Endodermal cell (in vitro differentiated cells): ENCODE measurements at regions not wholly inside any gene's neighbourhood (a gene's known extent, or its start where the extent isn't known, plus 50 kb on each side); places are given as distances from the start of the nearest gene placed in this dataset.

ENCODE experiments used
- DNase-seq: peaks from one replicate; pipeline ENCODE4 v3.0.0-alpha.2; 2017
- H3K27ac ChIP-seq: 2 replicates; pipeline ENCODE4 v1.5.1; 2013; ENCODE audit warnings: mild to moderate bottlenecking, low read depth, low read length, moderate library complexity
- H3K27me3 ChIP-seq: 2 replicates; pipeline ENCODE4 v1.6.1; 2013; ENCODE audit warnings: mild to moderate bottlenecking, low read length, moderate library complexity; ENCODE audit not compliant: insufficient read depth, control insufficient read depth, poor library complexity, severe bottlenecking
- H3K36me3 ChIP-seq: 2 replicates; pipeline ENCODE4 v1.7.0; 2013; ENCODE audit warnings: mild to moderate bottlenecking, low read length, moderate library complexity; ENCODE audit not compliant: control insufficient read depth, insufficient read depth
- H3K4me1 ChIP-seq: one replicate; pipeline ENCODE4 v1.7.0; 2013; ENCODE audit warnings: low read length; ENCODE audit not compliant: control insufficient read depth, insufficient read depth
- H3K4me3 ChIP-seq: 2 replicates; pipeline ENCODE4 v1.5.1; 2013; ENCODE audit warnings: mild to moderate bottlenecking, low read length, moderate library complexity
- H3K9ac ChIP-seq: 2 replicates; pipeline ENCODE4 v1.6.1; 2013; ENCODE audit warnings: mild to moderate bottlenecking, low read length, moderate library complexity; ENCODE audit not compliant: poor library complexity, severe bottlenecking; ENCODE audit errors: extremely low read depth
- H3K9me3 ChIP-seq: 2 replicates; pipeline ENCODE4 v1.6.1; 2013; ENCODE audit warnings: mild to moderate bottlenecking, low read length, moderate library complexity; ENCODE audit not compliant: control insufficient read depth
- H3K27ac Mint-ChIP-seq: 2 replicates; pipeline ENCODE4 v1.8.0; 2020; ENCODE audit warnings: mixed read lengths
- H3K27me3 Mint-ChIP-seq: 2 replicates; pipeline ENCODE4 v1.8.0; 2021; ENCODE audit warnings: mild to moderate bottlenecking, mixed read lengths; ENCODE audit not compliant: insufficient read depth
- H3K36me3 Mint-ChIP-seq: 2 replicates; pipeline ENCODE4 v1.8.0; 2020; ENCODE audit warnings: low read depth, mixed read lengths
- H3K4me1 Mint-ChIP-seq: 2 replicates; pipeline ENCODE4 v1.8.0; 2020; ENCODE audit warnings: mixed read lengths
- H3K4me3 Mint-ChIP-seq: 2 replicates; pipeline ENCODE4 v1.8.0; 2020; ENCODE audit warnings: mild to moderate bottlenecking, moderate library complexity, mixed read lengths
- H3K9me3 Mint-ChIP-seq: 2 replicates; pipeline ENCODE4 v1.8.0; 2020; ENCODE audit warnings: mild to moderate bottlenecking, mixed read lengths
- WGBS, 2 experiments: methylation state at CpG; one replicate each; pipeline versions ENCODE4 v1.1.5 to v1.1.7; 2013; ENCODE audit warnings: missing lambda C conversion rate in 2 of 2, mixed read lengths in 1 of 2; ENCODE audit not compliant: insufficient coverage in 1 of 2, insufficient read length in 1 of 2; 5-methylcytosine and 5-hydroxymethylcytosine counted together
- TF ChIP-seq, protein P1 (sequence below): fragments of 200-600 bp; sonication (generic); conservative IDR thresholded peaks from 2 replicates; pipeline ENCODE4 v1.5.0; 2021; ENCODE audit warnings: antibody characterized with exemption, mild to moderate bottlenecking

DNA sequence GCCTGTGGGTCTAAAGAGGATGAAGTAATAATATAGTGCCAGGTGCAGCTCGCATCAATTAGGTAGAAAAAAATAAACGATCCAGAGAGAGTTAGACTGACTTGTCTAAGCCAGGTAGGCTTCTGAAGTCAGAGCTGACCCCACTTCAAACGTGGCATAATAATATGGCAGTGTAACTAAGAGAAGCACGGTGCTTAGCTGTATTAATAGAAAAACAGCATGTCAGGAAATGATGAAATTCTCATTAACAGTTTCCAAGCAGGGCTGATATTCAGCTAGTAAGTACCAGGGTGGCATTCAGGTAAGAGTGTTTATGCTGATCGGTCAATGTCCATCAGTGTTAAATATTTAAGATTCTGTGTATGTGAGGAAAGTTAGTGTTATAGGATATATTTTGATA lies 145.8 kb upstream of the SAMSN1 start:
- WGBS, 2 experiments = 93 to 94% methylated on average over 5 of the region's 5 CpGs
- no peaks in the 10 kb centered on the region for H3K27me3 Mint-ChIP-seq
- no peaks in the 10 kb centered on the region for H3K9me3 Mint-ChIP-seq
- no peak for DNase-seq
- Histone ChIP-seq H3K9ac (no peak overlapping the region), H3K9me3 (no peaks in the 10 kb centered on the region), H3K27ac (no peak overlapping the region), H3K4me3 (no peak overlapping the region), H3K27me3 (no peaks in the 10 kb centered on the region), H3K4me1 (no peaks in the 10 kb centered on the region), H3K36me3 (no peaks in the 10 kb centered on the region)
- no peaks in the 10 kb centered on the region for H3K36me3 Mint-ChIP-seq
- TF ChIP-seq, protein P1, sequence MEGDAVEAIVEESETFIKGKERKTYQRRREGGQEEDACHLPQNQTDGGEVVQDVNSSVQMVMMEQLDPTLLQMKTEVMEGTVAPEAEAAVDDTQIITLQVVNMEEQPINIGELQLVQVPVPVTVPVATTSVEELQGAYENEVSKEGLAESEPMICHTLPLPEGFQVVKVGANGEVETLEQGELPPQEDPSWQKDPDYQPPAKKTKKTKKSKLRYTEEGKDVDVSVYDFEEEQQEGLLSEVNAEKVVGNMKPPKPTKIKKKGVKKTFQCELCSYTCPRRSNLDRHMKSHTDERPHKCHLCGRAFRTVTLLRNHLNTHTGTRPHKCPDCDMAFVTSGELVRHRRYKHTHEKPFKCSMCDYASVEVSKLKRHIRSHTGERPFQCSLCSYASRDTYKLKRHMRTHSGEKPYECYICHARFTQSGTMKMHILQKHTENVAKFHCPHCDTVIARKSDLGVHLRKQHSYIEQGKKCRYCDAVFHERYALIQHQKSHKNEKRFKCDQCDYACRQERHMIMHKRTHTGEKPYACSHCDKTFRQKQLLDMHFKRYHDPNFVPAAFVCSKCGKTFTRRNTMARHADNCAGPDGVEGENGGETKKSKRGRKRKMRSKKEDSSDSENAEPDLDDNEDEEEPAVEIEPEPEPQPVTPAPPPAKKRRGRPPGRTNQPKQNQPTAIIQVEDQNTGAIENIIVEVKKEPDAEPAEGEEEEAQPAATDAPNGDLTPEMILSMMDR = no peak
- no peaks in the 10 kb centered on the region for H3K4me1 Mint-ChIP-seq
- no peak overlapping the region for H3K4me3 Mint-ChIP-seq
- H3K27ac Mint-ChIP-seq = no peak overlapping the region

DNA sequence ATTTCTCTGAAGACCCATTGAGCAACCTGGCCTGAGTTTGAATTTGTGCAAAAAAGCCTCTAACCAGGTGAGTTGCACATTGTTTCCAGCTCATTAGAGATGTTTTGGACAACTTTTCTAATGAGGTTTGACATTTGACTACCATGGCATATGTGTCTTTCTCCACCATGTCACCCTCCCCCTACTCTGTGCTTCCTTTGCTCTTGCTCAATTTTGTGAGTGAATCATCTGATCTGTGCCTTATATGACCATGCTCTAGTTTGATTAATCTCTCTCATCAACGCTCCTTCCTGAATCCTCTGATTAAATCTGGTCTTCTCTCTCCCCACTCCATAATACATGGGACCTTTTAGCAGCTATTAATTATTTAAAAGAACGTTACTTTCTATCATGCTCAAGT lies 144.8 kb upstream of the SAMSN1 start:
- no peaks in the 10 kb centered on the region for H3K9me3 Mint-ChIP-seq
- H3K4me1 Mint-ChIP-seq = no peaks in the 10 kb centered on the region
- Histone ChIP-seq H3K27ac (no peak overlapping the region), H3K4me3 (no peak overlapping the region), H3K9me3 (no peaks in the 10 kb centered on the region), H3K9ac (no peak overlapping the region), H3K4me1 (no peaks in the 10 kb centered on the region), H3K27me3 (no peaks in the 10 kb centered on the region), H3K36me3 (no peaks in the 10 kb centered on the region)
- no peaks in the 10 kb centered on the region for H3K27me3 Mint-ChIP-seq
- 94% methylated on average over 2 of the region's 2 CpGs for WGBS, 2 experiments
- TF ChIP-seq, protein P1 = no peak
- no peak overlapping the region for H3K4me3 Mint-ChIP-seq
- no peak for DNase-seq
- no peaks in the 10 kb centered on the region for H3K36me3 Mint-ChIP-seq
- no peak overlapping the region for H3K27ac Mint-ChIP-seq

DNA sequence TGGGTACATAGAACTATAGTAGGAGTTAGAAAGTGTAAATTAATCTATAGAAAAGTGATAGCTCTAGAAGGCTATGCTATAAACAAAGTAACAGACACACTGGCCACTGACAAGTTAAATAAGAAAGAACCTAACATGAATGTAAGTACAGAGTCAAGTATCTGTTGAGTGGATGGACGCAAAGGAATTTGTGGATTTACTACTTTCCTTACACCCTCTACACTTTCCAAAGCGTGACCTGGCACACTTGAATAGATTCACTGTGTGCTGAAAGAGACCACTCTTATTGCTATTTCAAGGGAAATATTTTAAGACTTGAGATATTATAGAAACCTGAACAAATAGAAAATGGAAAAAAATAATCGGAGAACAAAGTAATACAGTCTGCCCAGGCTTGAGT lies 142.8 kb upstream of the SAMSN1 start:
- no peaks in the 10 kb centered on the region for H3K36me3 Mint-ChIP-seq
- Histone ChIP-seq H3K27me3 (no peaks in the 10 kb centered on the region), H3K9me3 (no peaks in the 10 kb centered on the region), H3K4me3 (no peak overlapping the region), H3K4me1 (no peaks in the 10 kb centered on the region), H3K36me3 (no peaks in the 10 kb centered on the region), H3K27ac (no peak overlapping the region), H3K9ac (no peak overlapping the region)
- H3K4me3 Mint-ChIP-seq = no peak overlapping the region
- H3K4me1 Mint-ChIP-seq = no peaks in the 10 kb centered on the region
- TF ChIP-seq, protein P1 = no peak
- 88 to 100% methylated on average over 1 to 2 of the region's 3 CpGs for WGBS, 2 experiments
- H3K9me3 Mint-ChIP-seq = no peaks in the 10 kb centered on the region
- H3K27ac Mint-ChIP-seq = no peak overlapping the region
- no peaks in the 10 kb centered on the region for H3K27me3 Mint-ChIP-seq
- DNase-seq = no peak
